UCSD-AML1 (cell line): ENCODE measurements at regions not wholly inside any gene's neighbourhood (a gene's known extent, or its start where the extent isn't known, plus 50 kb on each side); places are given as distances from the start of the nearest gene placed in this dataset.

ENCODE experiments used
- DNase-seq: peaks from one replicate; lab custom pipeline; 2025; ENCODE audit not compliant: unreplicated experiment; lab: John Stamatoyannopoulos, UW

GRCh38 chr5:98581112-98581997 is 192.1 kb upstream of the RGMB start:
- DNase-seq = no peak

GRCh38 chr5:98583586-98583985 is 189.9 kb upstream of the RGMB start:
- no peak for DNase-seq

GRCh38 chr5:98585661-98586310 is 187.7 kb upstream of the RGMB start:
- no peak for DNase-seq

GRCh38 chr5:98586581-98586980 is 186.9 kb upstream of the RGMB start:
- DNase-seq = no peak

- no peak for DNase-seq
These were observed 186.3 kb upstream of the RGMB start for GRCh38 chr5:98587166-98587565.

- DNase-seq = no peak
These were observed 185.2 kb upstream of the RGMB start for GRCh38 chr5:98588215-98588614.

- DNase-seq = no peak
These were observed 180.0 kb upstream of the RGMB start for GRCh38 chr5:98593418-98593817.

GRCh38 chr5:98594098-98594497 is 179.4 kb upstream of the RGMB start:
- DNase-seq = no peak

- no peak for DNase-seq
These were observed 174.4 kb upstream of the RGMB start for GRCh38 chr5:98599016-98599415.

GRCh38 chr5:98602534-98603112 is 170.8 kb upstream of the RGMB start:
- no peak for DNase-seq

- no peak for DNase-seq
These were observed 170.0 kb upstream of the RGMB start for GRCh38 chr5:98603456-98603855.

GRCh38 chr5:98604301-98604700 is 169.2 kb upstream of the RGMB start:
- no peak for DNase-seq

- DNase-seq = no peak
These were observed 168.6 kb upstream of the RGMB start for GRCh38 chr5:98604721-98605425.

GRCh38 chr5:98605426-98605825 is 168.0 kb upstream of the RGMB start:
- DNase-seq = no peak

GRCh38 chr5:98606961-98607360 is 166.5 kb upstream of the RGMB start:
- DNase-seq = no peak

GRCh38 chr5:98608052-98608451 is 165.4 kb upstream of the RGMB start:
- DNase-seq = no peak

GRCh38 chr5:98614341-98614740 is 159.1 kb upstream of the RGMB start:
- DNase-seq = no peak

GRCh38 chr5:98621821-98622220 is 151.6 kb upstream of the RGMB start:
- no peak for DNase-seq

GRCh38 chr5:98624145-98624880 is 149.2 kb upstream of the RGMB start:
- DNase-seq = no peak

GRCh38 chr5:98627121-98627520 is 146.3 kb upstream of the RGMB start:
- no peak for DNase-seq

GRCh38 chr5:98630621-98631020 is 142.8 kb upstream of the RGMB start:
- no peak for DNase-seq
